ENCODE measurements at regions not wholly inside any gene's neighbourhood (a gene's known extent, or its start where the extent isn't known, plus 50 kb on each side); places are given as distances from the start of the nearest gene placed in this dataset.

DNA sequence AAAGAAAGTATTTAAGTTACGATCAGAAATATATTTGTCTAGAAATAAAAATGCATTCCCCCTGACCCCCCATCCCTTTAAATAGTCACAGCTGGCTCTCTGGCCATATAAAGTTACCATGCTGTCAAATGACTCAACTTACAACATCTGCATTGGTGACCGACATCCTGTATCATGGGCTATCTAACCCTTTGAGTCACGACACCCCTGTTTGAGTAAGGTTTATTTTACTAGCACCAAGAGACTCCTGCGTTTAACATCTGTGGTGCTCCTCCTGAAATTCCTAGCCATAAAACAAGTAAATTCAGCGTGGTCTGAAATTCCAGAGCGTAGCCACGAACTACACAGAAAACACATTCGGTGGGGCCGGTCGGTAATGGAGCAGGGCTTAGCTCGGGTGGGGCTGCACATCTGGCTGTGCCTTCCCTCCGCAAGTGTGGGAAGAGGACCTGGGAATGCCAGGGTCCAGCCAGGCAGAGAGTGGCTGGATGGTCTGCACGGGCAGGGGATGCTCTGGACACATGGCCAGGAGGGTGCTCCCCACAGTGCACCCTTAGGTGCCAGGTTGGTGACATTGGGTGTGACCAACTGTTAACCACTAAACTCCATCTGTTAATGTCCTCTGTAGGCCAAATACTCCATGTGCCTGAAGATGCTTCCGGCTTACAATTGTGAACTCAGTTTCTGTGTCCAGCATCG lies 53.0 kb upstream of the CLDN14 start:
- H3K9me3 Mint-ChIP-seq (ENCODE audit: unreplicated experiment): no peaks in the 10 kb centered on the region
- H3K4me3 Mint-ChIP-seq (ENCODE audit: unreplicated experiment): no peak overlapping the region

GRCh38 chr21:36533468-36533848 lies 53.5 kb upstream of the CLDN14 start:
- Mint-ChIP-seq H3K9me3 (ENCODE audit: unreplicated experiment) (no peaks in the 10 kb centered on the region), H3K4me3 (ENCODE audit: unreplicated experiment) (no peak overlapping the region), H3K27me3 (ENCODE audit: insufficient read depth, unreplicated experiment) (peaks cover 22% of the 10 kb centered on the region), H3K27ac (ENCODE audit: low read depth, unreplicated experiment) (no peak overlapping the region), H3K4me1 (ENCODE audit: insufficient read depth, unreplicated experiment) (no peaks in the 10 kb centered on the region), H3K36me3 (ENCODE audit: insufficient read depth, unreplicated experiment) (no peaks in the 10 kb centered on the region)
- DNase-seq (ENCODE audit: unreplicated experiment): no peak
- BruUV-seq (replicated peaks): no TSS peak
- CTCF ChIA-PET: interaction anchor here (0.8 to 1.5 kb wide), 4 partner anchors 28 to 111 kb away, joined by 3 to 5 read pairs (median 3); no protein-coding TSS in a partner anchor
- no peak for TF ChIP-seq CTCF (IDR thresholded peaks at IDR 0.05; ENCODE audit: unreplicated experiment)
- intact Hi-C loops (cut with micrococcal nuclease): no loop called here
- POLR2A ChIA-PET: no interaction called here

More for the DNA sequence above, 53.0 kb upstream of the CLDN14 start:
- TF ChIP-seq CTCF (IDR thresholded peaks at IDR 0.05; ENCODE audit: unreplicated experiment): no peak
- Mint-ChIP-seq H3K27me3 (ENCODE audit: insufficient read depth, unreplicated experiment) (peaks cover 28% of the 10 kb centered on the region), H3K27ac (ENCODE audit: low read depth, unreplicated experiment) (no peak overlapping the region), H3K4me1 (ENCODE audit: insufficient read depth, unreplicated experiment) (no peaks in the 10 kb centered on the region), H3K36me3 (ENCODE audit: insufficient read depth, unreplicated experiment) (no peaks in the 10 kb centered on the region)
- POLR2A ChIA-PET: no interaction called here
- BruUV-seq (replicated peaks): no TSS peak
- intact Hi-C loops (cut with micrococcal nuclease): no loop called here
- no peak for DNase-seq (ENCODE audit: unreplicated experiment)
- CTCF ChIA-PET: interaction anchor here (0.8 to 1.5 kb wide), 3 partner anchors 28 to 98 kb away, joined by 3 to 5 read pairs (median 3); no protein-coding TSS in a partner anchor

- H3K9me3 Mint-ChIP-seq (ENCODE audit: unreplicated experiment): no peaks in the 10 kb centered on the region
- CTCF ChIA-PET: interaction anchor here (0.7 kb wide), 1 partner anchor 40 kb away, joined by 4 read pairs; no protein-coding TSS in a partner anchor
Measured at GRCh38 chr21:36534656-36535055, 54.7 kb upstream of the CLDN14 start.

More at GRCh38 chr21:36534656-36535055, 54.7 kb upstream of the CLDN14 start:
- TF ChIP-seq CTCF (IDR thresholded peaks at IDR 0.05; ENCODE audit: unreplicated experiment): no peak
- intact Hi-C loops (cut with micrococcal nuclease): no loop called here
- H3K4me3 Mint-ChIP-seq (ENCODE audit: unreplicated experiment): no peak overlapping the region
- peaks cover 11% of the 10 kb centered on the region for H3K27me3 Mint-ChIP-seq (ENCODE audit: insufficient read depth, unreplicated experiment)
- POLR2A ChIA-PET: interaction anchor here (0.7 kb wide), 1 partner anchor 156 kb away, joined by 3 read pairs; no protein-coding TSS in a partner anchor
- no peak overlapping the region for H3K27ac Mint-ChIP-seq (ENCODE audit: low read depth, unreplicated experiment)
- no peak for DNase-seq (ENCODE audit: unreplicated experiment)
- no peaks in the 10 kb centered on the region for H3K36me3 Mint-ChIP-seq (ENCODE audit: insufficient read depth, unreplicated experiment)
- no TSS peak for BruUV-seq (replicated peaks)
- H3K4me1 Mint-ChIP-seq (ENCODE audit: insufficient read depth, unreplicated experiment): no peaks in the 10 kb centered on the region

All from MCF 10A (cell line).